ENCODE measurements at regions not wholly inside any gene's neighbourhood (a gene's known extent, or its start where the extent isn't known, plus 50 kb on each side); places are given as distances from the start of the nearest gene placed in this dataset.

DNA sequence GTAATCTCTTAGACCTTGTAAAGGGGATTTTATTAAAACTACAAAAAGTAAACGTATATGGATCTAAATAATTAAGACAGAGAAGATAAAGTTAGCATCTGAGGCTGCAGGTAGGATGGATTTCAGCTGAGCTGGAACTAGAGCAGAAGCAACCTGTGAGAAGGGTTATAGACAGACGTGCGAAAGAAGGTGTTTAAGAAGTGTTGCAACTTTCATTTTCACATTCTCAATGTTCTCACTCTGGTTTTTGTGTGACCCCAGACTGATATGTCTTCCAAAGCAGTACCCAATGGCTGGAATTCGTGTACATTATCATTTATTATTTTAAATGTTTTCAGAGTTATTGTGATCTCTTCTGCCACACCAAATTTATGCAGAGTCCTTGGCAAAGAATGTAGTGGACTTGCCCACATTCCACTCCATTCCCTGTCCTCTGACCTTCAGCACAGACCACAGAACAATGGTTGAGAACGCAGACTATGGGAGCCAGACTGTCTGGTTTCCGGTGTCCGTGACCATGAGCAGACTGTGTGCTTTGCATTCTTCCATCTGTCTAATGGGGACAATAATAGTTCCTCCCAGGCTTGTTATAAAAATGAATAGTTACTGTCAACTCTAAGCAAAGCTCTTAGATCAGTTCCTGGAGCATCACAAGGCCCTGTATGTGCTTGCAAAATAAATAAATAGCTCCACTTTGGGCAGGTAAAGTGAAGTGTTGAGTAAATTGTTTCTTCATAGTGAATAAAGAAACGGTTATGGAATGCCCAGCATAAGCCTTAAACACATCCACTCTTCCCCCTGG, 140.6 kb upstream of the SAMSN1 start:
- WGBS (ENCODE audit: insufficient coverage): 100% methylated on average over 1 of the region's 8 CpGs
- no peak for DNase-seq (ENCODE audit: low read depth in 4 of 6, low spot score in 6 of 6)
- H3K27ac ChIP-seq (ENCODE audit: low read depth, low read length): no peak overlapping the region

GRCh38 chr21:14685568-14685967, 139.5 kb upstream of the SAMSN1 start:
- no peak overlapping the region for H3K27ac ChIP-seq (ENCODE audit: low read depth, low read length)
- H3K4me3 ChIP-seq (ENCODE audit: low read depth, low read length): no peak overlapping the region
- no peaks in the 10 kb centered on the region for H3K36me3 ChIP-seq (ENCODE audit: control insufficient read depth, insufficient read depth, low read length)
- H3K4me1 ChIP-seq (ENCODE audit: control insufficient read depth, insufficient read depth, low read length): no peaks in the 10 kb centered on the region
- no peak for DNase-seq (ENCODE audit: low read depth in 4 of 6, low spot score in 6 of 6)
- WGBS (ENCODE audit: insufficient coverage): no CpG with 5 or more reads among the region's 2 CpGs
- H3K9me3 ChIP-seq (ENCODE audit: control insufficient read depth, insufficient read depth, low read length): no peaks in the 10 kb centered on the region
- no peaks in the 10 kb centered on the region for H3K27me3 ChIP-seq (ENCODE audit: control insufficient read depth, insufficient read depth, low read length)

More for the DNA sequence above, 140.6 kb upstream of the SAMSN1 start:
- H3K4me1 ChIP-seq (ENCODE audit: control insufficient read depth, insufficient read depth, low read length): no peaks in the 10 kb centered on the region
- H3K4me3 ChIP-seq (ENCODE audit: low read depth, low read length): no peak overlapping the region
- H3K9me3 ChIP-seq (ENCODE audit: control insufficient read depth, insufficient read depth, low read length): no peaks in the 10 kb centered on the region
- H3K27me3 ChIP-seq (ENCODE audit: control insufficient read depth, insufficient read depth, low read length): no peaks in the 10 kb centered on the region
- no peaks in the 10 kb centered on the region for H3K36me3 ChIP-seq (ENCODE audit: control insufficient read depth, insufficient read depth, low read length)

GRCh38 chr21:14684071-14684470, 138.0 kb upstream of the SAMSN1 start:
- no peak for DNase-seq (ENCODE audit: low read depth in 4 of 6, low spot score in 6 of 6)
- 75% methylated on average over 4 of the region's 4 CpGs for WGBS (ENCODE audit: insufficient coverage)
- Histone ChIP-seq H3K4me1 (ENCODE audit: control insufficient read depth, insufficient read depth, low read length) (no peaks in the 10 kb centered on the region), H3K4me3 (ENCODE audit: low read depth, low read length) (no peak overlapping the region), H3K27me3 (ENCODE audit: control insufficient read depth, insufficient read depth, low read length) (no peaks in the 10 kb centered on the region), H3K36me3 (ENCODE audit: control insufficient read depth, insufficient read depth, low read length) (no peaks in the 10 kb centered on the region), H3K27ac (ENCODE audit: low read depth, low read length) (no peak overlapping the region), H3K9me3 (ENCODE audit: control insufficient read depth, insufficient read depth, low read length) (no peaks in the 10 kb centered on the region)

GRCh38 chr21:14683063-14683462, 136.9 kb upstream of the SAMSN1 start:
- no peaks in the 10 kb centered on the region for H3K27me3 ChIP-seq (ENCODE audit: control insufficient read depth, insufficient read depth, low read length)
- no peak overlapping the region for H3K4me3 ChIP-seq (ENCODE audit: low read depth, low read length)
- no peaks in the 10 kb centered on the region for H3K9me3 ChIP-seq (ENCODE audit: control insufficient read depth, insufficient read depth, low read length)
- DNase-seq (ENCODE audit: low read depth in 4 of 6, low spot score in 6 of 6): no peak
- no peaks in the 10 kb centered on the region for H3K4me1 ChIP-seq (ENCODE audit: control insufficient read depth, insufficient read depth, low read length)
- no peak overlapping the region for H3K27ac ChIP-seq (ENCODE audit: low read depth, low read length)
- H3K36me3 ChIP-seq (ENCODE audit: control insufficient read depth, insufficient read depth, low read length): no peaks in the 10 kb centered on the region

GRCh38 chr21:14678973-14679574, 133.0 kb upstream of the SAMSN1 start:
- no peak overlapping the region for H3K4me3 ChIP-seq (ENCODE audit: low read depth, low read length)
- no peaks in the 10 kb centered on the region for H3K27me3 ChIP-seq (ENCODE audit: control insufficient read depth, insufficient read depth, low read length)
- H3K27ac ChIP-seq (ENCODE audit: low read depth, low read length): no peak overlapping the region
- no peak for DNase-seq (ENCODE audit: low read depth in 4 of 6, low spot score in 6 of 6)
- H3K36me3 ChIP-seq (ENCODE audit: control insufficient read depth, insufficient read depth, low read length): no peaks in the 10 kb centered on the region
- H3K4me1 ChIP-seq (ENCODE audit: control insufficient read depth, insufficient read depth, low read length): no peaks in the 10 kb centered on the region
- 100% methylated on average over 2 of the region's 3 CpGs for WGBS (ENCODE audit: insufficient coverage)
- no peaks in the 10 kb centered on the region for H3K9me3 ChIP-seq (ENCODE audit: control insufficient read depth, insufficient read depth, low read length)

- 94% methylated on average over 8 of the region's 9 CpGs for WGBS (ENCODE audit: insufficient coverage)
- Histone ChIP-seq H3K4me1 (ENCODE audit: control insufficient read depth, insufficient read depth, low read length) (no peaks in the 10 kb centered on the region), H3K27ac (ENCODE audit: low read depth, low read length) (no peak overlapping the region), H3K9me3 (ENCODE audit: control insufficient read depth, insufficient read depth, low read length) (no peaks in the 10 kb centered on the region), H3K36me3 (ENCODE audit: control insufficient read depth, insufficient read depth, low read length) (no peaks in the 10 kb centered on the region), H3K4me3 (ENCODE audit: low read depth, low read length) (no peak overlapping the region), H3K27me3 (ENCODE audit: control insufficient read depth, insufficient read depth, low read length) (no peaks in the 10 kb centered on the region)
- DNase-seq (ENCODE audit: low read depth in 4 of 6, low spot score in 6 of 6): no peak
Observed at GRCh38 chr21:14677639-14678179, 131.6 kb upstream of the SAMSN1 start.

DNA sequence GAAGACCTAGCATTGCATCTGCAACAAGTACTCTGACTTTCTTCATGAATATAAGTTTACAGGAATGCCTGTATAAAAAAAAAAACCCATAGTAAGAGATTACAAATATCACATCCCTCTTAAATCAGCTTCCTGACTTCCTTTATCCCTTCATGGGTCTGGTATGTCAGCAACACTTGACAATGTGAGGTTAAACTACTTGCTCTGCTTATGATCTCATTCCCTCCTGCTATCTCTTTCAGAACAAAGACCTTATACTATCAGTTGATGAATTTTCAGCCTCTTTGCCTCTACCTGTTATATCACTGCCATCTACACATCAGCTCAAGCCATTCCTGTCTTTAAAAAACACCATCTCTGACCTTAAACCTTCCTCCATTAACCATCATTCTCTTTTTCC, 130.9 kb upstream of the SAMSN1 start:
- Histone ChIP-seq H3K4me1 (ENCODE audit: control insufficient read depth, insufficient read depth, low read length) (no peaks in the 10 kb centered on the region), H3K4me3 (ENCODE audit: low read depth, low read length) (no peak overlapping the region), H3K36me3 (ENCODE audit: control insufficient read depth, insufficient read depth, low read length) (no peaks in the 10 kb centered on the region), H3K27ac (ENCODE audit: low read depth, low read length) (no peak overlapping the region), H3K27me3 (ENCODE audit: control insufficient read depth, insufficient read depth, low read length) (no peaks in the 10 kb centered on the region), H3K9me3 (ENCODE audit: control insufficient read depth, insufficient read depth, low read length) (no peaks in the 10 kb centered on the region)
- no peak for DNase-seq (ENCODE audit: low read depth in 4 of 6, low spot score in 6 of 6)

DNA sequence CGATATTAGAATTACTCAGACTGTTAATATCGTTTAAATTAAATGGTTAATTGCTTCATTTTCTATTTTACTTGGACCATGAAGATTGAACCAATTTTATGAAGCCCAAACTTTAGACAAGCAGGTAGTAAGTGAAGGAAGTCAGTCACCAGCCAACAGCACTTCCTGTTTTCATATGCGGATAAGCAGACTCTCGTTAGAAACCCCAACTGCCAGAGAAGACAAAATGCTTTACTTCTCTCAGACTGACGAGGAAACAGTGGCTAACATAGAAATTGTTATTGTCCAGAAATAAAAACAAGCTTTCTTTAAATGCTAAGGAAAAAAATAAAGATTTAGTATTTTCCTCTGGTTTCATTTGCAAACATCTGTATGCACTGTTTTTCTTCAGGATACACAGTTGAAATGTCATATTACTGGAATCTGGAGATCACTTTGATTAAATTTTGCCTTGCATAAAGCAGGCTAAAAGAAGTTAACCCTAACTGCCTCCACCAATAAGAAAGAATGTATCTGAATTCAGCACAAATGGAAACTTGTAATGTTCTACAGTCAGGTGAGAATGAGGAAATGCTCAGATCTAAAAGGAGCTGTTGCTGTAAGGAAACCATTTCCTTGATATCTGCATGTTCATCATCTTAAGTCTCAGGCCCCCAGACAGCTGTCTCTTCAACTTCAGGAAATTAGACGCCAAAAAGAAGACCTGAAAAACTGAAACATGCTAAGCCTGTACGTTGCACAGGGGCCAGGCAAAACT, 129.8 kb upstream of the SAMSN1 start:
- H3K9me3 ChIP-seq (ENCODE audit: control insufficient read depth, insufficient read depth, low read length): no peaks in the 10 kb centered on the region
- no peaks in the 10 kb centered on the region for H3K4me1 ChIP-seq (ENCODE audit: control insufficient read depth, insufficient read depth, low read length)
- H3K27me3 ChIP-seq (ENCODE audit: control insufficient read depth, insufficient read depth, low read length): no peaks in the 10 kb centered on the region
- WGBS (ENCODE audit: insufficient coverage): 72% methylated on average over 2 of the region's 7 CpGs
- no peak for DNase-seq (ENCODE audit: low read depth in 4 of 6, low spot score in 6 of 6)
- no peaks in the 10 kb centered on the region for H3K36me3 ChIP-seq (ENCODE audit: control insufficient read depth, insufficient read depth, low read length)
- H3K4me3 ChIP-seq (ENCODE audit: low read depth, low read length): no peak overlapping the region
- H3K27ac ChIP-seq (ENCODE audit: low read depth, low read length): no peak overlapping the region

DNA sequence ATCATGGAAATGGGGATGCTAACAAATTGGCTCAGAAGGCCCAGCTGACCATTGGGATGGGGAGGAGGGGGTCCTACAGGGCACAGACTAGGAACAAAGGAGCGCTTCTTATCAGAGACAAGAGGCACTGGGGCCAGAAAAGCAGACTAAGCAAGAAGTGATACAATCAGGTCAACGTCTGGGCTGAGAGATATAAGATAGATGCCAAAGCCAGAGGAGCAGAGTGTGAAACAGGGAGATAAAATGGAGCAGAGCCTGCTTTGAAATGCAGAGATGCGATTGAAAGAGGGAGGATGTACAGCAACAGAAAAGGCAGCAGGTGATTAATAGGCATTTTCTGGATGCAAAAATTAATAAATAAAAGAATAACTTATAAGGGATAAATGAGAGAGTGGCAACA, 127.5 kb upstream of the SAMSN1 start:
- 28% methylated on average over 2 of the region's 3 CpGs for WGBS (ENCODE audit: insufficient coverage)
- Histone ChIP-seq H3K27ac (ENCODE audit: low read depth, low read length) (no peak overlapping the region), H3K4me1 (ENCODE audit: control insufficient read depth, insufficient read depth, low read length) (no peaks in the 10 kb centered on the region), H3K27me3 (ENCODE audit: control insufficient read depth, insufficient read depth, low read length) (no peaks in the 10 kb centered on the region), H3K36me3 (ENCODE audit: control insufficient read depth, insufficient read depth, low read length) (no peaks in the 10 kb centered on the region), H3K4me3 (ENCODE audit: low read depth, low read length) (no peak overlapping the region), H3K9me3 (ENCODE audit: control insufficient read depth, insufficient read depth, low read length) (no peaks in the 10 kb centered on the region)
- DNase-seq (ENCODE audit: low read depth in 4 of 6, low spot score in 6 of 6): no peak

Measured in spinal cord (tissue), 9 donors.